GM13977 (cell line): ENCODE measurements at regions not wholly inside any gene's neighbourhood (a gene's known extent, or its start where the extent isn't known, plus 50 kb on each side); places are given as distances from the start of the nearest gene placed in this dataset.

Experiments used
- DNase-seq: peaks from one replicate; pipeline ENCODE4 v3.0.0; 2012; ENCODE audit warnings: low spot score
- in situ Hi-C: fragments of 300-500 bp; cut with MboI; formaldehyde crosslinking; loops from one replicate; pipeline ENCODE4 v1.12.0; 2022; ENCODE audit warnings: low sequenced_read_pairs, low pct_unique_long_range_greater_than_20kb, mixed read lengths, inconsistent platforms; ENCODE audit not compliant: unreplicated experiment
- TF ChIP-seq, protein P1 (sequence below): IDR thresholded peaks from 2 replicates; pipeline ENCODE4 v1.5.1; 2012; ENCODE audit warnings: mild to moderate bottlenecking, control low read depth; ENCODE audit not compliant: insufficient read depth; ENCODE audit errors: extremely low read depth, missing control alignments

GRCh38 chr2:217617616-217618022 lies 385.2 kb downstream of the TNS1 start:
- no peak for DNase-seq
- in situ Hi-C loops, result no loop called here
- TF ChIP-seq, protein P1, sequence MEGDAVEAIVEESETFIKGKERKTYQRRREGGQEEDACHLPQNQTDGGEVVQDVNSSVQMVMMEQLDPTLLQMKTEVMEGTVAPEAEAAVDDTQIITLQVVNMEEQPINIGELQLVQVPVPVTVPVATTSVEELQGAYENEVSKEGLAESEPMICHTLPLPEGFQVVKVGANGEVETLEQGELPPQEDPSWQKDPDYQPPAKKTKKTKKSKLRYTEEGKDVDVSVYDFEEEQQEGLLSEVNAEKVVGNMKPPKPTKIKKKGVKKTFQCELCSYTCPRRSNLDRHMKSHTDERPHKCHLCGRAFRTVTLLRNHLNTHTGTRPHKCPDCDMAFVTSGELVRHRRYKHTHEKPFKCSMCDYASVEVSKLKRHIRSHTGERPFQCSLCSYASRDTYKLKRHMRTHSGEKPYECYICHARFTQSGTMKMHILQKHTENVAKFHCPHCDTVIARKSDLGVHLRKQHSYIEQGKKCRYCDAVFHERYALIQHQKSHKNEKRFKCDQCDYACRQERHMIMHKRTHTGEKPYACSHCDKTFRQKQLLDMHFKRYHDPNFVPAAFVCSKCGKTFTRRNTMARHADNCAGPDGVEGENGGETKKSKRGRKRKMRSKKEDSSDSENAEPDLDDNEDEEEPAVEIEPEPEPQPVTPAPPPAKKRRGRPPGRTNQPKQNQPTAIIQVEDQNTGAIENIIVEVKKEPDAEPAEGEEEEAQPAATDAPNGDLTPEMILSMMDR, result no peak

GRCh38 chr2:217616936-217617335 lies 385.9 kb downstream of the TNS1 start:
- TF ChIP-seq, protein P1, result no peak
- in situ Hi-C loops, result no loop called here
- DNase-seq, result no peak

DNA sequence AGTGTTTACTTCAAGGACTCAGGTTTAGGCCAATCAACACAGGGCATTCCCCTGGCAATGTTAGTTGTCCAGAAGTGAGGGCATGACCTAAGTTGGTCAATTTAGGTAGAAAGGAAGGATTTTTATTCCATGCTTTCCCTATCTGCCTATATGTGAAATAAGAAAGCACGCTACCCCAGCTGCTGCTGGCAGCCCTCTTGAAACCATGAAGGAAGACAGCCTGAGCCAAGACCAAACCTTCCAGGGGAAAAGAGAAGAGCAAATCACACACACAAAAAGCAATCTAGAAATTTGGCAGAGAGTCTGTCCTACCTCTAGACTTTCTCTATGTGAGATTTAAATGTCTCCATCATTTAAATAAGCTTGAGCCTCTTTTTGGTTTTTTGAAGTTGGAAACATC lies 387.6 kb downstream of the TNS1 start:
- DNase-seq, result no peak
- in situ Hi-C loops, result no loop called here
- TF ChIP-seq, protein P1, result no peak

DNA sequence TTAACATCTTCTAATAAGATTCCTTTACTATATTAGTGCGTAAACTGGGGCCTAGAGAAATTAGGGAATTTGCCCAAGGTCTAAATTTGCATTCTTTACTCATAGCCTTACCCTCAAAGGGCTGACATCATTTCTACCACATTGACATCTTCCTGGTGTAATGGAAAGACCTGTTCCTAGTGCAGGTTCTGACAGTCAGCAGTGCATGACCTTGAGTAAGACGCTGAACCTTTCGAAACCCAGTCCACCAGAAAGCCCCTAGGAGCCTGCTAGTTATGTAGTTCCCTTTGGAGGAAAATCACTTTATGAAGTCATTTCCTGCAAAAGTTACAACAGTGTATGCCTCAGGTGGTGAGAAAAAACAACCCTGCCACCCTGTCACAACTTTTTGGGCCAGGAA lies 388.3 kb downstream of the TNS1 start:
- TF ChIP-seq, protein P1, result no peak
- in situ Hi-C loops, result no loop called here
- peak; percentile 63 for DNase-seq

GRCh38 chr2:217614096-217614495 lies 388.7 kb downstream of the TNS1 start:
- no peak for DNase-seq
- TF ChIP-seq, protein P1, result no peak

DNA sequence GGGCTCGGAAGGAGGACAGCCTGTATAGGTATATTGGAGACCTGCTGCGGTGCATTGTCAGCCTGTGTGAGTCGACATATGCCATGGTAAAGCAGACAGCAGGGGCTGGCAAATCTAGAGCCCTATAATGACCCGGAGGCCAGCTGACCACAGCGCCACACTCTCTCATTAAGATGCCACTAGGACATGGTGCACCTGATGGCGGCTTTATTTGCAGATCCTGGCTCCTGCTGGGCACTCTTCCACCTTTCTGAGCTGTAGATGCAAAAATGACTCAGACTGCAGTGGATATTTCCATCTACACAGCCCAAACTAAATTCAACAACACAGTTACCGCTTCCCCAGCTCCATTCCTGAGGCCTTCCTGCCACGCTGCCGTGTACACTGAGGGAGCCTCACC lies 389.9 kb downstream of the TNS1 start:
- in situ Hi-C loops, result no loop called here
- TF ChIP-seq, protein P1, result no peak
- DNase-seq, result no peak

More at GRCh38 chr2:217614096-217614495, 388.7 kb downstream of the TNS1 start:
- in situ Hi-C loops, result no loop called here

DNA sequence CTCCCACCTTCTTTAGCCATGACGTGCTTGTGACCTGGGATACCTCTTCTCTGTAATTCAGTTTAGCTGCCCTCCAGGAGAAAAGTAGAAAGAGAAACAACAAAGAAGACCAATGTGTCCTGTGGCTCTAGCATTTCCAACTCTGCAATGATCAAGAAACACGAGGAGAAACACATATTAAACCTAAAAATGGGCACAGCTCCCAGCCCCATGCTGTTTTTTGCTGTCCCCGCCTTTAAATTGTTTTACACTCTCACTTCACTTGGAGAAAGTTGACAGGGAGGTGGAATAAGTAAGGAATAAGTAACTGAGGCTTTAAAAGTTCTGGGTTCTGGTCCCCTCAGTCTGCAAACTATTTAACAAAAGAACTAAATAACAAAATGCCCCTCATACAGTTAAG lies 390.6 kb downstream of the TNS1 start:
- in situ Hi-C loops, result no loop called here
- no peak for DNase-seq
- TF ChIP-seq, protein P1, result no peak
